IgD-negative memory B cell (primary cell): ENCODE measurements at regions not wholly inside any gene's neighbourhood (a gene's known extent, or its start where the extent isn't known, plus 50 kb on each side); places are given as distances from the start of the nearest gene placed in this dataset.
A peak's percentile ranks its signal among the peaks of the same experiment; 100 is the strongest.
"Not testable (repeated sequence)": the region's sequence is repeated elsewhere in the genome, so short reads cannot be mapped to it uniquely, and the experiment has no call there.

ENCODE experiments used
- H3K27ac Mint-ChIP-seq, 3 donors: one replicate each; pipeline ENCODE4 v1.8.0; 2020 to 2022; ENCODE audit warnings: mild to moderate bottlenecking in 3 of 3, mixed read lengths in 3 of 3, moderate library complexity in 1 of 3
- H3K27me3 Mint-ChIP-seq: one replicate; pipeline ENCODE4 v1.8.0; 2021; ENCODE audit warnings: mixed read lengths
- H3K36me3 Mint-ChIP-seq: one replicate; pipeline ENCODE4 v1.8.0; 2020; ENCODE audit warnings: mild to moderate bottlenecking, mixed read lengths
- H3K4me1 Mint-ChIP-seq, 3 donors: one replicate each; pipeline ENCODE4 v1.8.0; 2020 to 2022; ENCODE audit warnings: mixed read lengths in 3 of 3, mild to moderate bottlenecking in 1 of 3
- H3K4me3 Mint-ChIP-seq, 4 donors: one replicate each; pipeline ENCODE4 v1.8.0; 2020 to 2022; ENCODE audit warnings: mild to moderate bottlenecking in 4 of 4, mixed read lengths in 4 of 4, moderate library complexity in 3 of 4
- H3K9me3 Mint-ChIP-seq, 3 donors: one replicate each; pipeline ENCODE4 v1.8.0; 2020 to 2021; ENCODE audit warnings: mixed read lengths in 3 of 3, mild to moderate bottlenecking in 1 of 3

DNA sequence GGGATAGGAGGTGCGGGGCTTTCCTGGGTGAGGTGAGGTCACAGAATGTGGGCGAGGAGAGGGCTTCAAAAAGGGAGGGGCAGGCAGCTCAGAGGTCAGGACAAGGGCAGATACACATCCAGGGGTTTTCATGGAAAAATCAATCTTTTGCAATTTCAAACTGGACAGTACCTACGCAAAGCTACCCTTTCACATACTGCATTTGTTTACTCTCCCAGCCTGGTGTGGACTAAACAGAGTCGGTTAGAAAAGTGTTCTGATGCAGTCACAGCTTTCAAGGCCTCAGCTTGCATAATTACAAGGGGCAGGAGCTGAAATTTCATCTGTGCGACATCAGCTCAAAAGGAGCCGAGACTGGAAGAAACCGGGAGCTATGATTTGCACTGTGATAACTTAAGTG, 309.9 kb upstream of the SOX1 start:
- H3K27me3 Mint-ChIP-seq, H3K4me3 Mint-ChIP-seq, H3K4me1 Mint-ChIP-seq, H3K9me3 Mint-ChIP-seq, H3K27ac Mint-ChIP-seq, H3K36me3 Mint-ChIP-seq: not testable (repeated sequence)

DNA sequence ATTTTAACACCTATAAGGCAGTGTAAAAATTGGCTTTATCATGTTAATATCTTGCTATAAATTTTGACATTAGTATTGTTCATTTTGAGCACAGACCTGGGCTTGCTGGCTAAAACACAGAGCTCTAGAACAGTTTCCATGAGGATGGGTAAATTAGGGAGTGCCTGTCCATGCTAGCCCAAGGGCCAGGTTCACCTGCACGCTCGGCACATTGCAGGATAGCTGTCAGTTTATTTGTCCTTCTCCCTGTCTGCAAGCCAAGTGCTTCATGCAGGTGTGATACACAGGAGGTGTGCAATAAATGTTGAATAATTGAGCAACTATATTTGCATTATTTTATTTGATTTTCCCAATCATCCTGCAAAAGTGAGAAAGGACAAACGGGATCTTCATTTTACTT, 309.3 kb upstream of the SOX1 start:
- H3K36me3 Mint-ChIP-seq, H3K27me3 Mint-ChIP-seq, H3K4me1 Mint-ChIP-seq, H3K4me3 Mint-ChIP-seq, H3K9me3 Mint-ChIP-seq, H3K27ac Mint-ChIP-seq: not testable (repeated sequence)

DNA sequence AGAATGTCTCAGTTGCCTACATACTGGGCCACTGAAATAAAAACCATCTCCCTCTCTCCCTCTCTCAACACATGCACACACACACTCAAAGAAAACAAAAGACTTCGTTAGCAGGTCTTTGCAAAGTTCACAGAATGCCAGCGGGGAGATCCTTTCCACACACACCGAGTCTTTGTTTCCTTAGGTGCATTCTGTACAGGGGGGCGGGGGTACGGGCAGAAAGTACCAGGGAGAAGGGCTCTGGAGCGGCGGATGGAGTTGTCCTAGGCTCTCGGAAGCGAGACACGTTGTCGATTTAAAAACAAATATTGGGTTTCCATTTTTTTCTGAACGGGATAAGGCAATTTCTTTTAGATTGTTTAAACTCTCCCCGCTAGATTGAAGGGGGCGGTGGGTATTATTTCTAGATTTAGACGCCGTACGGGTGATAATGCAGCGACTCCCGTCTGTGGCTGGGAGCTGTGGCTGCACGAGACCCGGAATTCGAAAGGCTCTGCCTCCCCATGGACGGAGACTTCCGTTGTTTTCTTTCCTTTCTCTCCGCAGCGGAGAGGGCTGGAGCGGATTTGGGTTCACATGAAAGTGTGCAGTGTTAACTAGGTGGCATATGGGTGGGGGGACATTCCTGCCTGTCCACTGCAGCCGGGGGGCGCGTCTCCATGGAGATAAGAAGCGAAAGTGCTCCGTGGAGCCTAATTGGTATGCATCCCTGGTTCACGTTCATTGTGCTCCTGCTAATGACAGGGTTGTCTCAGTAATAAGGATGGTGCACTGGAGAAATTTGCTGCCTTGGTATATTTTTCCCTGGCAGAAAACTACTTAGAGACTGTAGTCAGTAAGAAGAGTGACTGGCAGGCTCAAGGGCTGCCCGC, 303.7 kb upstream of the SOX1 start:
- H3K36me3 Mint-ChIP-seq, H3K9me3 Mint-ChIP-seq, H3K4me1 Mint-ChIP-seq, H3K27me3 Mint-ChIP-seq, H3K4me3 Mint-ChIP-seq, H3K27ac Mint-ChIP-seq: not testable (repeated sequence)

DNA sequence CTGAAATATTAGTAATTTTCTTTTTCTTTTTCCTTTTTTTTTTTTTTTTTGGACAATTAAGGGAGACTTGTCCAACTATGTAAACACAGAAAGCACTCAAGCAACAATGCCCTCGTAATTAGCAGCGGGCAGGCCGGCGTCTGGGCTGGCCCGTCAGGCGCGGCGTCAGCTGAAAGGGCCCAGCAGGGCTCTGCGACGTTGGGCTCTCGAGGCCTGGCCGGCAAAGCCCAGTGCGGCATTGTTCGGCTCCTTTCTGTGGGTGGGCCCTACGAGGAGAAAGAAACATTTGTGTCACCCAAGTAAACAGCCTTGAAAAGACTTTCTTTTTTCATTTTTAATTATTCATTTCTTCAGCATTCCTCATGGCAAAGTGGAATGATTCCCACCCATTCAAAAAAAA, 302.4 kb upstream of the SOX1 start:
- H3K4me3 Mint-ChIP-seq, H3K27me3 Mint-ChIP-seq, H3K27ac Mint-ChIP-seq, H3K9me3 Mint-ChIP-seq, H3K36me3 Mint-ChIP-seq, H3K4me1 Mint-ChIP-seq: not testable (repeated sequence)

DNA sequence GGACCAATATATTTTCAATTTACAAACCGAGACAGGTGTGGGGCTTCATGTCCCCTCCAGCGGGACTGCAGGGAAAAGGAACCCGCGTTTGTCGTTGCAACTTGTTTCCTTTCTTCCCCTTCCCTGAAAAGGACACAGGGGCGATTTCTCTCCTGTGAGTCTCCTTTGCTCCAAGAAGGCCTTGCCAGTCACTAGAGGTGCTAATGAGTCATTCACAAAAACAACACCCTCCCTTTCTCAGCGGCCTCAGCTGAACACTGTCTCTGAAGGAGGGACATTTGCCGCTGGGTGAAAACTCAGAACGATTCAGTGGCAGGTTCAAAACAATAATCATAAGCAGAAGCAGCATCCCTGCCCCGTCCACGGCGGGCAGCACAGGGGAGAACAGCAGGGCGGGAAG, 302.0 kb upstream of the SOX1 start:
- not testable (repeated sequence) for H3K9me3 Mint-ChIP-seq, H3K36me3 Mint-ChIP-seq, H3K27ac Mint-ChIP-seq, H3K4me1 Mint-ChIP-seq, H3K4me3 Mint-ChIP-seq, H3K27me3 Mint-ChIP-seq

DNA sequence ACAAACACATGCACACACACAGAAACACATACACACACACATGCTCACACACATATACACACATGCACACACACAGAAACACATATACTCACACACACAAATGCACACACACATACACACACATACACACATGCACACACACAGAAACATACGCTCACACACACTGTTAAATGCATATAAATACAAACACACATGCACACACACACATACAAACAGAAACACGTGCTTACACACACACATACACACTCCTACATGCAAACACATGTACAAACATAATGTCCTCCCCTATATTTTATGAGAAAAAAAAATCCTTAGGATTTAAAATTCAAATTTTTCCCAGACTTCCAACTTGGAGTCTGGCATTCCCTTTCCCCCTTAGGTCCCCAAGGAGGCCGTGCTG, 291.2 kb upstream of the SOX1 start:
- H3K9me3 Mint-ChIP-seq, H3K4me3 Mint-ChIP-seq, H3K27me3 Mint-ChIP-seq, H3K36me3 Mint-ChIP-seq, H3K27ac Mint-ChIP-seq, H3K4me1 Mint-ChIP-seq: not testable (repeated sequence)

DNA sequence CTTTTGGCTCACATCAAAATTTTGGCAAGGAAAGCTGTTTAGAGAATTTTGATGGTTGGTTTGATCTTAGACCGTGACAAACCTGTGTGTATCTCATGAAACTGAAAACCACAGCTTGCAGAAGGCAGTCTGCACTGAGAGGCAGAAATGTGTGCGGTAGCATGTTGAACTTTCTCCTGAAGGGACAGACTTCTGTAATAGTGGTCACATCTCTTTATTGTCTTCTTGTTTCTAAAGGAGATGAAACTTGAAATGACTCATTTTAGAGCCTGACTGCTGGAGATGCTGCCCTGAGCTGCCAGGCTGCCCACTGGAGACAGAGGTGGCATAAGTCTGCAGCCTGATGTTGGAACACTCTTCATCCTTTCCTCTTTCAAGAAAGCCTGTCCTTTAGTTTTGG, 289.6 kb upstream of the SOX1 start:
- H3K4me3 Mint-ChIP-seq, H3K27me3 Mint-ChIP-seq, H3K4me1 Mint-ChIP-seq, H3K36me3 Mint-ChIP-seq, H3K9me3 Mint-ChIP-seq, H3K27ac Mint-ChIP-seq: not testable (repeated sequence)

DNA sequence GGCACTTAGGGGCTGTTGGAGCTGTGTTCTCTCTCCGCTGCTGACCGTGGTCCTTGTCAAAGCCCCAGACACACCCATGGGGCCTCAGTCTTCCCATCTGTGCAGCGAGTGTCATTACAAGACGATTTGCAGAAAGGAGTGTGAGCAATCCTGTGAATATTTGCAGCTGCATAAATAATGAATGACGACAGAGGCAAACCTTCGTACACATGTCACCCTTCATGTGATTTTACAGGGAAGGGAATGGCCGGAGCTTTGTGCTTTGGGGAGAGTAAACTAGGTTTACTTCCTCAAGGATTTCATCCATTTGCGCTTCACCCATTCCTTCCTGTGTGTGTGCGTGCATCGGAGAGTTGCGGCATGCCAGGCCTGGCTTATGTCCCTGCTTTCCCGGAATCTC, 285.6 kb upstream of the SOX1 start:
- not testable (repeated sequence) for H3K4me1 Mint-ChIP-seq, H3K27me3 Mint-ChIP-seq, H3K9me3 Mint-ChIP-seq, H3K36me3 Mint-ChIP-seq, H3K4me3 Mint-ChIP-seq, H3K27ac Mint-ChIP-seq

DNA sequence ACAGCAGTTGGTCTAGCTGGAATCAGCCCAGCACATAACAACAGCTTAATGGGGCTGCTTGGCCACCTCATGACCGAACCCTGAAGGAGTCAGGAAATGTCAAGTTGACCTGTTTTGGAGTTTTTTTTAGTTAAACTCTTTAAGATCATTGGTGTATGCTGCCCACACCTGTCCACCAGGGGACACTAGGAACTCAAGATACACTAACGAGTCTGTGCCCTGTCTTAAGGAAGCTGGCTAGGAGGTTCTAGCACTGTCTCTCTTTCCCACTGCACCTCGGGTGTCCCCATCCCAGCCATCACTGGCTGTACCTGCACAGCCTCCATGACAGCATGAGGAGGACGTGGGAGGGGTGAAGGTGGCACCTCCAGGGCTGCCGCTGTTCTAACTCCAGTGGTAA, 279.6 kb upstream of the SOX1 start:
- not testable (repeated sequence) for H3K9me3 Mint-ChIP-seq, H3K27ac Mint-ChIP-seq, H3K4me3 Mint-ChIP-seq, H3K36me3 Mint-ChIP-seq, H3K4me1 Mint-ChIP-seq, H3K27me3 Mint-ChIP-seq

DNA sequence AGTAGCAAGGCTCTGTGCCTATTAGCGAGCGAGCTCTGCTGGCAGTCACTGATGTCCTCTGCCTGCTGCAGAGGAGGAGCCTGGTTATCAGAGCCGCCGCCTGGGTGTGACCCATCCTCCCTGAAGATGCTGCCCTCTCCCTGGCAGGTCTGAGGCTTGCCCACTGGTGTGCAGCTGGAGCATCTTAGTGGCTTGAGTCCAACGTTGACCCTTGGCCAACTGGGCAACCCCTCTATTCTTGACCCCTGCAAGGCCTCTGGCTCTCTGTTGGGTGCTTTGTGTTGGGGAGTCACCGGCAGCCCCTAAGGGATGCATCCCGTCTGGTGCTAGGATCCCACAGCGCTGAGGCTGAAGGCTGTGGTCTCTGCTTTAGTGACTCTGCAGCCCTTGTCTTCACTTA, 277.9 kb upstream of the SOX1 start:
- H3K9me3 Mint-ChIP-seq: peaks cover 0 to 3% (median 0%) of the 10 kb centered on the region in 3 donors
- no peak overlapping the region for H3K27ac Mint-ChIP-seq
- no peaks in the 10 kb centered on the region for H3K36me3 Mint-ChIP-seq
- no peaks in the 10 kb centered on the region for H3K27me3 Mint-ChIP-seq
- no peaks in the 10 kb centered on the region for H3K4me1 Mint-ChIP-seq
- H3K4me3 Mint-ChIP-seq: no peak overlapping the region

DNA sequence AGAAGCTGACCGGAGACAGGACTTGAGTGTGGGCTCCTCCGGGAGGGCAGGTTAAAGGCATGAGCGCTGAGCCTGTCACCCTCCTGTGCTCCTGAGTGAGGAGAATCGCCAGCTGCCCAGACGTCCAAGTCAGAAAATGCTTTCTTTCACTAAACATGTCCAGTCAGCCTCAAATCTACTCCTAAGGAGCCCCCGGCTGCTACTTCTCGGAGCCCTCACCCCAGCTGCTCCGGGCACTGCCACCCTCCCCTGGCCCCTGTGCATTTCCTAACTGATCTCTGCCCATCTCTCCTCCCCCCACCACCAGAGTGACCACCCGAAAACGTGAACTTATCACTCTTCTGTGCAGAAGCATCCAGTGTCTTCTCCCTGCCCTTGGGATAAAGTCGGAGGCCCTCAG, 277.5 kb upstream of the SOX1 start:
- no peaks in the 10 kb centered on the region for H3K4me1 Mint-ChIP-seq
- H3K36me3 Mint-ChIP-seq: no peaks in the 10 kb centered on the region
- peaks cover 0 to 3% (median 0%) of the 10 kb centered on the region in 3 donors for H3K9me3 Mint-ChIP-seq
- H3K27ac Mint-ChIP-seq: no peak overlapping the region
- H3K4me3 Mint-ChIP-seq: no peak overlapping the region
- no peaks in the 10 kb centered on the region for H3K27me3 Mint-ChIP-seq

DNA sequence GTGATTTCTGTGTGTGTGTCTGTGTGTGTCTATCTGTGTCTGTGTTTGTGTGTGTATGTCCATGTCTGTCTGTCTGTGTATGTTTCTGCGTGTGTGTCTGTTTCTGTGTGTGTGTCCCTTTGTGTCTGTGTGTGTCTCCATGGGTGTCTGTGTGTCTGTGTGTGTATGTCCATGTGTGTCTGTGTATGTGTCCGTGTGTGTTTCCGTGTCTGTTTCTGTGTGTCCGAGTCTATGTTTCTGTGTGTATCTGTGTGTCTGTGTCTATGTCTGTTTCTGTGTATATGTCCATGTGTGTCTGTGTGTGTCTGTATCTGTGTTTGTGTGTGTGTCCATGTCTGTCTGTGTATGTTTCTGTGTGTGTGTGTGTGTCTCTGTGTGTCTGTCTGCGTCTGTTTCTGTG, 276.3 kb upstream of the SOX1 start:
- H3K27ac Mint-ChIP-seq: no peak overlapping the region
- no peaks in the 10 kb centered on the region for H3K36me3 Mint-ChIP-seq
- H3K9me3 Mint-ChIP-seq: peaks cover 0 to 3% (median 0%) of the 10 kb centered on the region in 3 donors
- H3K4me1 Mint-ChIP-seq: no peaks in the 10 kb centered on the region
- no peak overlapping the region for H3K4me3 Mint-ChIP-seq
- no peaks in the 10 kb centered on the region for H3K27me3 Mint-ChIP-seq

DNA sequence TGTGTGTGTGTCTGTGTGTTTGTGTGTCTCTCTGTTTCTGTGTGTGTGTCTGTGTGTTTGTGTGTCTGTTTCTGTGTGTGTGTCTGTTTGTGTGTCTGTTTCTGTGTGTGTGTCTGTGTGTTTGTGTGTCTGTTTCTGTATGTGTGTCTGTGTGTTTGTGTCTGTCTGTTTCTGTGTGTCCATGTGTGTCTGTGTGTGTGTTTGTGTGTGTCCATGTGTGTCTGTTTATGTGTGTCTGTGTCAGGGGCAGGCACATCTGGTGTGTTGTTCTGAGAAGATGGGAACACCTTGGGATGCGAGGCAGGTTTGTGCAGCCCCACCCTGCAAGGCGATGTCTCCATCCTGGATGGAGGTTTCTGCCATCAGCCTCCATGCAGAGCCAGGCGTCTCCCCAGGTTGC, 275.8 kb upstream of the SOX1 start:
- Mint-ChIP-seq H3K36me3 (no peaks in the 10 kb centered on the region), H3K9me3 (peaks cover 0 to 3% (median 0%) of the 10 kb centered on the region in 3 donors), H3K4me3 (no peak overlapping the region), H3K27ac (no peak overlapping the region), H3K4me1 (no peaks in the 10 kb centered on the region), H3K27me3 (no peaks in the 10 kb centered on the region)

DNA sequence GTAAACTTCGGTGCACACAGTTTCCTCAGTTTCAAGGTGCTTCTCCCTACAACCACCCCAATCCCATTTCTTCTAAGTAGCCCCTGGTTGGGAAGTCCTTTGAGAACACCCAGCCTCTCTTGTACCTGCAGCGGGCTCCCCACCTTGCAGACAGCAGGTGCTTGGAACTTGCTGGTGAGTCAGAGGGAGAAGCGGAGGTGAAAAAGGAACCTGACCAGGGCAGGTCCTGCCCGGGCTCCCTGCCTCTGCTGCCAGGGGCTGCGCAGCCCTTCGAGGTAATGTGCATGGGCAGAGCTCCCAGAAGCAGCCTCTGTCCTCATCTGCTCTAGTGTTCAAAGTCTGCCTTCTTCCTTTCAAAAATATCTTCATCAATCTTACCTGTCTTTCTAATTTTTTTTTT, 274.0 kb upstream of the SOX1 start:
- Mint-ChIP-seq H3K9me3 (peaks cover 0 to 3% (median 0%) of the 10 kb centered on the region in 3 donors), H3K27ac (no peak overlapping the region), H3K36me3 (no peaks in the 10 kb centered on the region), H3K4me3 (peak overlapping the region in 1 of 4 donors; percentile 70), H3K4me1 (no peaks in the 10 kb centered on the region), H3K27me3 (no peaks in the 10 kb centered on the region)
